SU-DHL-6 (cell line): ENCODE measurements at regions not wholly inside any gene's neighbourhood (a gene's known extent, or its start where the extent isn't known, plus 50 kb on each side); places are given as distances from the start of the nearest gene placed in this dataset.

ENCODE experiments used
- EZH2phosphoT487 ChIP-seq: fragments of 200-600 bp; sonication (generic), shearing (Covaris generic); conservative IDR thresholded peaks from 2 replicates; pipeline ENCODE4 v1.6.1; 2018; ENCODE audit warnings: mild to moderate bottlenecking, antibody characterized with exemption, low read length, moderate library complexity, mixed read lengths
- TF ChIP-seq, protein P1 (sequence below): fragments of 200-600 bp; sonication (generic); IDR thresholded peaks from one replicate; pipeline ENCODE4 v1.5.1; 2017; ENCODE audit warnings: antibody characterized with exemption, mild to moderate bottlenecking, low read length, moderate library complexity; ENCODE audit not compliant: insufficient read depth, poor library complexity, severe bottlenecking

DNA sequence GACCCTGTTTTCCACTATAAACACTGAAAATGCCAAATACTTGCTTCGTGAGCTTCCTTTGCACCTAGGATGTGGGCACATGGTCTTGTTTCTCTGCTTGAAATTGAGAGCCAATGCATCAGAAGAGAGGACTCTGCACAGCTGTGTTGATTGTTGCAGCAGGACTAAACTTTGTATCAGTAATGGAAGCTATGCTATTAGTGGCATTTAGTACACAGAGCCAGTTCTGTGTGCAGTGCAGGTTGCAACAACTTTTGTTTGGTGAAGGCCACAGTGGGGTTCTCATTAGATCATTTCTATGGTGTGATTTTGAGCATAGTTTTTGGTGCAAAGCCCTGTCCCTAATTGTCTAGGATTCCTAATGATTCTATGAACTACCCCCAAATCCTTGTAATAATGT lies 54.4 kb upstream of the ANKRD17 start:
- TF ChIP-seq, protein P1, sequence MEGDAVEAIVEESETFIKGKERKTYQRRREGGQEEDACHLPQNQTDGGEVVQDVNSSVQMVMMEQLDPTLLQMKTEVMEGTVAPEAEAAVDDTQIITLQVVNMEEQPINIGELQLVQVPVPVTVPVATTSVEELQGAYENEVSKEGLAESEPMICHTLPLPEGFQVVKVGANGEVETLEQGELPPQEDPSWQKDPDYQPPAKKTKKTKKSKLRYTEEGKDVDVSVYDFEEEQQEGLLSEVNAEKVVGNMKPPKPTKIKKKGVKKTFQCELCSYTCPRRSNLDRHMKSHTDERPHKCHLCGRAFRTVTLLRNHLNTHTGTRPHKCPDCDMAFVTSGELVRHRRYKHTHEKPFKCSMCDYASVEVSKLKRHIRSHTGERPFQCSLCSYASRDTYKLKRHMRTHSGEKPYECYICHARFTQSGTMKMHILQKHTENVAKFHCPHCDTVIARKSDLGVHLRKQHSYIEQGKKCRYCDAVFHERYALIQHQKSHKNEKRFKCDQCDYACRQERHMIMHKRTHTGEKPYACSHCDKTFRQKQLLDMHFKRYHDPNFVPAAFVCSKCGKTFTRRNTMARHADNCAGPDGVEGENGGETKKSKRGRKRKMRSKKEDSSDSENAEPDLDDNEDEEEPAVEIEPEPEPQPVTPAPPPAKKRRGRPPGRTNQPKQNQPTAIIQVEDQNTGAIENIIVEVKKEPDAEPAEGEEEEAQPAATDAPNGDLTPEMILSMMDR, result no peak
- TF ChIP-seq EZH2phosphoT487, result no peak
